ENCODE measurements at regions not wholly inside any gene's neighbourhood (a gene's known extent, or its start where the extent isn't known, plus 50 kb on each side); places are given as distances from the start of the nearest gene placed in this dataset.

DNA sequence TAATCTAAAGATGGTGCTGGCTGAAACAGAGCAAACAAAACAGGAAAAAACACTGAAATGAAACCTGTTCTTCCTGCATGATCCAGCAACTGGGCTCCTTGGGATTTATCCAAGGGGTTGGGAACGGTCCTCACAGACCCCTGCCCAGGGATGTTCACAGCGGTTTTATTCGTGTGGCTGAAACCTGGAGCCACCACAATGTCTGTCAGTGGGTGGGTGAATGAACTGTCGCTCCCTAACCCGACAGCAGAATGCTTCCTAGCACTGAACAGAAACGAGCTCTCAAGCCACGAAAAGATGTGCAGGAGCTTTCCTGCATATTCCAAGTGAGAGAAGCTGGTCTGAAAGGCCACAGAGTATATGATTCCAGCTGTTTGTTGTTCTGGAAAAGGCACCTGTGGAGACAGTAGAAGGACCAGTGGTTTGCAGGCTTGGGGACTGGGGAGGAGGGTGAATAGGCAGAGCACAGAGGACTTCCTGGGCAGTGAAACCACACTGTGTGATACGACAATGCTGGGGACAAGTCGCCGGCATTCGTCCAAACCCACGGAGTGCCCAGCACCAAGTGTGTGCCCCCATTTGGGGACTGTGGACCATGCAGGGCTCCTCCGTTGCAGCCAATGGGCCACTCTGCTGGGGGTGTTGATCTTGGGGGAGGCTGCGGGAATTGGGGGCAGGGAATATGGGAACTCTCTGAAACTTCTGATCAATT lies 73.9 kb downstream of the TEX29 start:
- Histone ChIP-seq H3K27ac (replicated peaks) (no peak overlapping the region), H3K4me1 (no peaks in the 10 kb centered on the region), H3K36me3 (no peaks in the 10 kb centered on the region), H3K4me3 (no peak overlapping the region), H3K9me3 (replicated peaks) (no peaks in the 10 kb centered on the region), H3K27me3 (ENCODE audit: low read depth) (peaks cover 44% of the 10 kb centered on the region)
- no peak for DNase-seq
- intact Hi-C loops (cut with micrococcal nuclease), result no loop called here
- TF ChIP-seq, protein P1, sequence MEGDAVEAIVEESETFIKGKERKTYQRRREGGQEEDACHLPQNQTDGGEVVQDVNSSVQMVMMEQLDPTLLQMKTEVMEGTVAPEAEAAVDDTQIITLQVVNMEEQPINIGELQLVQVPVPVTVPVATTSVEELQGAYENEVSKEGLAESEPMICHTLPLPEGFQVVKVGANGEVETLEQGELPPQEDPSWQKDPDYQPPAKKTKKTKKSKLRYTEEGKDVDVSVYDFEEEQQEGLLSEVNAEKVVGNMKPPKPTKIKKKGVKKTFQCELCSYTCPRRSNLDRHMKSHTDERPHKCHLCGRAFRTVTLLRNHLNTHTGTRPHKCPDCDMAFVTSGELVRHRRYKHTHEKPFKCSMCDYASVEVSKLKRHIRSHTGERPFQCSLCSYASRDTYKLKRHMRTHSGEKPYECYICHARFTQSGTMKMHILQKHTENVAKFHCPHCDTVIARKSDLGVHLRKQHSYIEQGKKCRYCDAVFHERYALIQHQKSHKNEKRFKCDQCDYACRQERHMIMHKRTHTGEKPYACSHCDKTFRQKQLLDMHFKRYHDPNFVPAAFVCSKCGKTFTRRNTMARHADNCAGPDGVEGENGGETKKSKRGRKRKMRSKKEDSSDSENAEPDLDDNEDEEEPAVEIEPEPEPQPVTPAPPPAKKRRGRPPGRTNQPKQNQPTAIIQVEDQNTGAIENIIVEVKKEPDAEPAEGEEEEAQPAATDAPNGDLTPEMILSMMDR (IDR thresholded peaks at IDR 0.05; ENCODE audit: borderline replicate concordance), result no peak

DNA sequence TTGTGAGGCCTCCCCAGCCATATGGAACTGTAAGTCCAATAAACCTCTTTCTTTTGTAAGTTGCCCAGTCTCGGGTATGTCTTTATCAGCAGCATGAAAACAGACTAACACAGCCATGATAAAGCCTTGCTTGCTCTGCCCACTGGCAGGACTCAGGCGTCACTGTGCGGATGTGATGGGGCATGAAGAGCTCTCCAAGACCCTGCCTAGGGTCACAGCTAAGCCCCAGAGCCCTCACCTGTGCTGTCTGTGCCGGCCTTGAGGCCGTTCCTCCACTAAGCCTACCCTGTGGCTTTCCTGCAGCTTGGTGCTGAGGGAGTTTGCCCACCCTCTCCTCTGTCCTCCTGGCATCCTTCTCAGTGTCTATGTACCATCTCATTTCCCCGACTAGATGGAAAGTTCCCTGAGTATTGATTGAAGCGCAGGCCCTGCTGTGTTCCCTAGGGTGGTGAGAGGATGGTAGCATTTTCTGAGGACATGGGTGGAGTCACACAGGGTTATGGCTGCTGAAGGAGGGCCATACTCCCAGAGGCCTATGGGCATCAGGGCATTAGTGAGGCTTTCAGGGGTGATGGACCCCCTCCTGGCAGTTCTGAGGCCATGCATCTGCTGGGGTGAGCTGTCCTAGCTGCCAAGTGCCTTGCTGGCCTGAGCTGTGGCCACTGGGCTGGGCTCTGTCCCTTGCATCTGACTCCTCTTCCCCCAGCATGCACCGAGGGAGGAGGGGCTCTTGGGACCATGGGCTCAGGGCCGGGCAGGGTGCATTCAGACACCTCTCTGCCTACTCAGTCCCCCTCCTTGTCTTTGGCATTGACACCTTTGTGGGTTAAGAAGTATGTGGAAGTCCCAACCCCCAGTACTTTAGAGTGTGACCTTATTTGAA lies 75.3 kb downstream of the TEX29 start:
- H3K9me3 ChIP-seq (replicated peaks), result no peaks in the 10 kb centered on the region
- no peaks in the 10 kb centered on the region for H3K4me1 ChIP-seq
- H3K36me3 ChIP-seq, result no peaks in the 10 kb centered on the region
- TF ChIP-seq, protein P1 (IDR thresholded peaks at IDR 0.05; ENCODE audit: borderline replicate concordance), result no peak
- H3K27ac ChIP-seq (replicated peaks), result no peak overlapping the region
- intact Hi-C loops (cut with micrococcal nuclease), result no loop called here
- DNase-seq, result no peak
- H3K4me3 ChIP-seq, result no peak overlapping the region
- peaks cover 44% of the 10 kb centered on the region for H3K27me3 ChIP-seq (ENCODE audit: low read depth)

DNA sequence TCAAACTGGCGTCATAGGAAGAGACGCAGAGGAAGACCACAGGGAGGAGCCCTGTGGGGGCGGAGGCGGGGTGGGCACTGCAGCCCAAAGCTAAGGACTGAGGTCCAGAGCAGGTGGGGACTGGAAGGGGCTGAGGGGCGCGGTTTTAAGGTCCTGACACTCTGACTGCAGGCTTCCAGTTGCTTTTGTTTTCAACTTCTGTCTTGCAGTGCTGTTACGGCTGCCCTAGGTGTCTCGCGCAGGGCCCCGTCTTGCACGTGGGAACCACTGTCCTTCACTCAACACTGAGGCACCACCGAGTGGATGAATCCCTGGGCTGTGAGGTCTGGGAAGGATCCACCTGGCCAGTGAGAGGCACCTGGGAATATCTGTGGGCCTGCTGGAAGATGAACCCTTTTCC lies 76.0 kb downstream of the TEX29 start:
- H3K36me3 ChIP-seq, result no peaks in the 10 kb centered on the region
- intact Hi-C loops (cut with micrococcal nuclease), result no loop called here
- H3K4me3 ChIP-seq, result no peak overlapping the region
- TF ChIP-seq, protein P1 (IDR thresholded peaks at IDR 0.05; ENCODE audit: borderline replicate concordance), result no peak
- H3K4me1 ChIP-seq, result no peaks in the 10 kb centered on the region
- no peak overlapping the region for H3K27ac ChIP-seq (replicated peaks)
- H3K27me3 ChIP-seq (ENCODE audit: low read depth), result peaks cover 46% of the 10 kb centered on the region
- DNase-seq, result no peak
- no peaks in the 10 kb centered on the region for H3K9me3 ChIP-seq (replicated peaks)

DNA sequence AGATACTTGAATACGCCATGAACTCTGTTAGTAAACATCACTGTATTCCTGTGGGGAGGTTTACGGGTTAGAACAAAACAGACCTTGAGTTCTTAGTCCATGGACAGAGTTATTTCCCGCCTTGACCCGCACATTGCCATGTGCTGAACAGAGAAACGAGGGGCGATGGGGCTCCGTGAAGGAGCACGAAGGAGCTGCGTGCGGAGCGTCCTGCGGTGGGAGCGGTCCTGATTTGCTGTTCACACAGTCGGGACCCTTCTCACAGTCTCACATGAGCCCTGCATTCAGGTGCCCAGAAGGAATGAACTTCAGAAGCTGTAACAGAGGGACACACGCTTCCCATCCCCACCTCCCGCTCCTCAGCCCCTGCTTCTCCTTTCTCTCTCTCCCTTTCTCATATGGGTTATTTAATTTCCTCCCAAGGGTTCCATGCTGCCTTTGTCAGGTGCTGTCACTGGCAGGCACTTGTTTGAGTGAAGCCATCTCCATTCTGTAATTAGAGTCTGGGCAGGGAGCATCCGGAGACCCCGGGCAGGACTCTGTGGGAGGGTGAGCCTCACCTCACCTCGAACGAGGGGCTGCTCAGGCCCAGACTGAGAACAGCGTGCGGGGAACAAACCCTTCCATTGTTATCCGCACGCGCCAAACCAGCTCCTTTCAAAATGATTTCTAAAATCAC lies 76.9 kb downstream of the TEX29 start:
- no peak for DNase-seq
- intact Hi-C loops (cut with micrococcal nuclease), result no loop called here

DNA sequence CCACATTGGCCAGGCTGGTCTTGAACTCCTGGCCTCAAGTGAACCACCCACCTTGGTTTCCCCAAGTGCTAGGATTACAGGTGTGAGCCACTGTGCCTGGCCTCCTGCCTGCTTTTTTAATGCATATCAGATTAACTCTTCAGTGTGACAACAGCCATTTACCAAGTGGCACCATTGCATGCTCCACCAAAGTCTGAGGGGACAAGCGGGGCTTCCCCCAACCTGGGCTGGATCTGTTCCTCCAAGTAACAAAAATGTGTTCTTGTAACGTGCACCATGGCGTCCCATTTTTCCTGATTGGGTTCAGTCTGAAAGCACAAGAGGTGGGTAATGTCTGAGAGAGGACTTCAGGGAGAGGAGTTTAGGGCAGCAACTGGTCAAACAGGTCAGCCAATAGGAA lies 77.8 kb downstream of the TEX29 start:
- H3K27me3 ChIP-seq (ENCODE audit: low read depth), result peaks cover 60% of the 10 kb centered on the region
- TF ChIP-seq, protein P1 (IDR thresholded peaks at IDR 0.05; ENCODE audit: borderline replicate concordance), result no peak
- H3K27ac ChIP-seq (replicated peaks), result no peak overlapping the region
- H3K36me3 ChIP-seq, result no peaks in the 10 kb centered on the region
- no peaks in the 10 kb centered on the region for H3K4me1 ChIP-seq
- no peaks in the 10 kb centered on the region for H3K9me3 ChIP-seq (replicated peaks)
- intact Hi-C loops (cut with micrococcal nuclease), result no loop called here
- H3K4me3 ChIP-seq, result no peak overlapping the region
- no peak for DNase-seq

More for the DNA sequence above, 76.9 kb downstream of the TEX29 start:
- TF ChIP-seq, protein P1 (IDR thresholded peaks at IDR 0.05; ENCODE audit: borderline replicate concordance), result no peak
- Histone ChIP-seq H3K4me1 (no peaks in the 10 kb centered on the region), H3K27ac (replicated peaks) (no peak overlapping the region), H3K4me3 (no peak overlapping the region), H3K27me3 (ENCODE audit: low read depth) (peaks cover 52% of the 10 kb centered on the region), H3K36me3 (no peaks in the 10 kb centered on the region), H3K9me3 (replicated peaks) (no peaks in the 10 kb centered on the region)
